NCI-H2171 treated with DMSO at 0.1 percent for 48 hours (cell line): ENCODE measurements at regions not wholly inside any gene's neighbourhood (a gene's known extent, or its start where the extent isn't known, plus 50 kb on each side); places are given as distances from the start of the nearest gene placed in this dataset.

Experiments
- DNase-seq: peaks from one replicate; lab custom pipeline; 2025; lab: John Stamatoyannopoulos, UW

DNA sequence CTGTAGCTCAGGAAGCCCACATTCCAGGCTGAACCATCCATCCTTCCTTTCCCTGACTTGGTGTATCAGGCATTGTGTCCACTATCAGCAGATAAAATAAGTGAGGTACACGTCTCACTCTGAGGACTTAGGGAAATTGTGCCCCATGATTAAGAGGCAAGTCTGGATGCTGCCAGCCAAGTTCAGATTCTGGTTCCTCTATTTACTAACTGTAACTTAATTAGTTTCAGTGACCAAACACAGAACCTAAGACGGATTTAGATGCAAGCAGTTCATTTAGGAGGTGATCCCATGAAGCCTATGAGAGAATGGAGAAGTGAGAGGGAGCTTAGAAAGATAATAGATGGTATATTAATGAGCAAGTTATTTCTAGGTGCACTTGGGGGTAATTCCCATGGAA lies 56.6 kb upstream of the PACRGL start:
- no peak for DNase-seq

DNA sequence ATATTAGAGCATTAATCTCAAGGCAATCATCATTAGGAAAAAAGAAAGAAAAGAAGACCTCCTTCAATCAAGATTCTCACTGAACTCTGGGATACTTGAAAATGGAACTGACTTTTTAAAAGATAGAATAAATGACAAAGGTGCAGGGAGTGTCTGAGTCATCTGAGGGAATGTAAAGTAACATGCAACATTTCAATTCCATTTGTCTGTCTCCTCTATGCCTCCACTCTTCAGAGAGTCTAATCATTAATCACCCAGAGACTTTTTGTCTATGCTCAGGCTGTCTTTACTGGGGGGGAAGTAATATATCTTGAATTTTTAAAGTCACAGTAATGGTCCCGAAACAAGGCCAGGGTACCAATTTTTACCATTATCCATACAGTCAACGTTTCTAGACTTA lies 55.0 kb upstream of the PACRGL start:
- DNase-seq, result no peak

DNA sequence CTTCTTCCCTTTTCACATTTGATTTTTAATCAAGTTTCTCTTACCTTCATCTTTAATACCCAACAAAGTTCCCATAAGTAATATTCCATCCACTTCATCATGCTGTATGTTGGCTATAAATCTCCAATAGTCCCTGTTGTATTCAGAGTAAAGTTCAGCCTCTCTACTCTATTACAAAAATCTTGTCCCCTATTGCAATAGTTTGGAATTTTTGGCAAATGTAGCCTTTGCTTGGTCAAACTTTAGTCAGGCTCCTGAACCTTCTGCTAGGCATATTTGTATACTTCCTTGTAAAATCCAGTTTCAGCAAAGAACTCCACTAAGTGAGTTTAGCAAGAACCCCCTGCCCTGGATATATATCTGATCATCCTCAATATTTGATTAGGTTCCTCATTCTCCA lies 54.0 kb upstream of the PACRGL start:
- DNase-seq, result no peak
